ENCODE measurements at regions not wholly inside any gene's neighbourhood (a gene's known extent, or its start where the extent isn't known, plus 50 kb on each side); places are given as distances from the start of the nearest gene placed in this dataset.

DNA sequence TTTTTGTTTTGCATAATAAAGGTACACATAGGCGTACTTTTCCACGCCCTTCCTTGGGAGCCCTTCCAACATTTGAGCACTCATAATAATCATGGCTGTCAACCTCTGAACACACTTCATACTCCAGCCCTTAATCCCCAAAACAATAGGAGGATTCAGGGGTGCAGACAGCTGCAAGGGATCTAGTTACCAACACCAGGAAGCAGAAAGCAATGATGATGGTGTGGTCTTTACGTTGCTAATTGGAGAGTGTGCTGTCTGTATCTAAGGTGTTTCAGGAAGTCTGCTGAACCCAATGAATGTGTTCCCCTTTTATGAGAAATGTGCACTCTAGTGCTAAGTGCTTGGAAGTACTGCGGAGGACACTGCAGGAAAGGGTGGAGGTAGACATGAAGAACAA lies 60.3 kb upstream of the PDZRN3 start:
- Histone ChIP-seq H3K9me3 (ENCODE audit: control insufficient read depth in 4 of 4, insufficient read depth in 3 of 4, low read length in 3 of 4) (no peaks in the 10 kb centered on the region), H3K27ac (ENCODE audit: low read depth in 1 of 2, low read length in 1 of 2) (no peak overlapping the region), H3K9ac (ENCODE audit: insufficient read depth in 1 of 2, low read length in 2 of 2) (no peak overlapping the region), H3K36me3 (ENCODE audit: control insufficient read depth in 4 of 4, insufficient read depth in 4 of 4, low read length in 4 of 4) (no peaks in the 10 kb centered on the region), H3K4me1 (ENCODE audit: control insufficient read depth in 5 of 5, insufficient read depth in 5 of 5, low read length in 5 of 5) (peaks cover 0 to 13% (median 0%) of the 10 kb centered on the region in 5 donors), H3K4me3 (no peak overlapping the region), H3K27me3 (ENCODE audit: control insufficient read depth in 3 of 3, insufficient read depth in 3 of 3, low read length in 2 of 3) (no peaks in the 10 kb centered on the region)
- TF ChIP-seq, protein P1, sequence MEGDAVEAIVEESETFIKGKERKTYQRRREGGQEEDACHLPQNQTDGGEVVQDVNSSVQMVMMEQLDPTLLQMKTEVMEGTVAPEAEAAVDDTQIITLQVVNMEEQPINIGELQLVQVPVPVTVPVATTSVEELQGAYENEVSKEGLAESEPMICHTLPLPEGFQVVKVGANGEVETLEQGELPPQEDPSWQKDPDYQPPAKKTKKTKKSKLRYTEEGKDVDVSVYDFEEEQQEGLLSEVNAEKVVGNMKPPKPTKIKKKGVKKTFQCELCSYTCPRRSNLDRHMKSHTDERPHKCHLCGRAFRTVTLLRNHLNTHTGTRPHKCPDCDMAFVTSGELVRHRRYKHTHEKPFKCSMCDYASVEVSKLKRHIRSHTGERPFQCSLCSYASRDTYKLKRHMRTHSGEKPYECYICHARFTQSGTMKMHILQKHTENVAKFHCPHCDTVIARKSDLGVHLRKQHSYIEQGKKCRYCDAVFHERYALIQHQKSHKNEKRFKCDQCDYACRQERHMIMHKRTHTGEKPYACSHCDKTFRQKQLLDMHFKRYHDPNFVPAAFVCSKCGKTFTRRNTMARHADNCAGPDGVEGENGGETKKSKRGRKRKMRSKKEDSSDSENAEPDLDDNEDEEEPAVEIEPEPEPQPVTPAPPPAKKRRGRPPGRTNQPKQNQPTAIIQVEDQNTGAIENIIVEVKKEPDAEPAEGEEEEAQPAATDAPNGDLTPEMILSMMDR (IDR thresholded peaks at IDR 0.05; ENCODE audit: control extremely low read depth, extremely low read depth): no peak
- DNase-seq: no peak
- WGBS, 2 donors: 55 to 57% methylated on average over 4 of the region's 4 CpGs
- ATAC-seq (ENCODE audit: insufficient read depth, low FRiP score): no peak

DNA sequence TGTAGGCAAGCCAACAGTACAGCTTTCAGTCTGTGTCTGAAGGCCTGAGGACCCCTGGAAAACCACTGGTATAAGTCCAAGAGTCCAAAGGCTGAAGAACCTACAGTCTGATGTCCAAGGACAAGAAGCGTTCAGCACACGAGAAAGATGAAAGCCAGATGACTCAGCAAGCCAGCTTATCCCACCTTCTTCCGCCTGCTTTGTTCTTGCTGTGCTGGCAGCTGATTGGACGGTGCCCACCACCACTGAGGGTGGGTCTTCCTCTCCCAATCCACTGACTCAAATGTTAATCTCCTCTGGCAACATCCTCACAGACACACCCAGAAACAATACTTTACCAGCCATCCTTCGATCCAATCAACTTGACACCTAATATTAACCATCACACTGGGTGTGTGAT lies 59.0 kb upstream of the PDZRN3 start:
- Histone ChIP-seq H3K4me3 (no peak overlapping the region), H3K9me3 (ENCODE audit: control insufficient read depth in 4 of 4, insufficient read depth in 3 of 4, low read length in 3 of 4) (no peaks in the 10 kb centered on the region), H3K36me3 (ENCODE audit: control insufficient read depth in 4 of 4, insufficient read depth in 4 of 4, low read length in 4 of 4) (no peaks in the 10 kb centered on the region), H3K27me3 (ENCODE audit: control insufficient read depth in 3 of 3, insufficient read depth in 3 of 3, low read length in 2 of 3) (no peaks in the 10 kb centered on the region), H3K4me1 (ENCODE audit: control insufficient read depth in 5 of 5, insufficient read depth in 5 of 5, low read length in 5 of 5) (peaks cover 0 to 13% (median 0%) of the 10 kb centered on the region in 5 donors), H3K27ac (ENCODE audit: low read depth in 1 of 2, low read length in 1 of 2) (no peak overlapping the region), H3K9ac (ENCODE audit: insufficient read depth in 1 of 2, low read length in 2 of 2) (no peak overlapping the region)
- TF ChIP-seq, protein P1 (IDR thresholded peaks at IDR 0.05; ENCODE audit: control extremely low read depth, extremely low read depth): no peak
- ATAC-seq (ENCODE audit: insufficient read depth, low FRiP score): no peak
- DNase-seq: no peak
- 84 to 95% methylated on average over 5 of the region's 5 CpGs for WGBS, 2 donors

DNA sequence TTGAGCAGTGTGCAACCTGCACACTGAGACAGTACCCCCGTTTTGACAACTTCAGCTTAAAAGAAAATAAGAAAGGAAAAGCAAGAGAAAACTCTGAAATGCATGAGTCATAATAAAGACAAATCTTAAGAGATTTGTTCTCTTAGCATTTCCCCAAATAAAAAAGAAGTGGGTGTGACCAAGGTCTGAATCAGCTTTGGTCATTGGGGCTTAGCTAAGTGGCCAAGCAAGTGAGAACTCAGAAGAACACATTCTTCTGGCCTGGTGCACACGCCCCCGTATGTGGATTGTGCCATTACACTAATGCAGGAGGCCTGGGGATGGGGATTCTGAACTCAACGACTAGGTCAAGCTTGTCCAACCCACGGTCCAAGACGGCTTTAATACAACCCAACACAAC lies 56.9 kb upstream of the PDZRN3 start:
- WGBS, 2 donors: 79 to 88% methylated on average over 6 of the region's 6 CpGs
- no peak for ATAC-seq (ENCODE audit: insufficient read depth, low FRiP score)
- TF ChIP-seq, protein P1 (IDR thresholded peaks at IDR 0.05; ENCODE audit: control extremely low read depth, extremely low read depth): no peak
- Histone ChIP-seq H3K4me3 (no peak overlapping the region), H3K9me3 (ENCODE audit: control insufficient read depth in 4 of 4, insufficient read depth in 3 of 4, low read length in 3 of 4) (no peaks in the 10 kb centered on the region), H3K4me1 (ENCODE audit: control insufficient read depth in 5 of 5, insufficient read depth in 5 of 5, low read length in 5 of 5) (peaks cover 0 to under 1% (median 0%) of the 10 kb centered on the region in 5 donors), H3K27me3 (ENCODE audit: control insufficient read depth in 3 of 3, insufficient read depth in 3 of 3, low read length in 2 of 3) (no peaks in the 10 kb centered on the region), H3K9ac (ENCODE audit: insufficient read depth in 1 of 2, low read length in 2 of 2) (no peak overlapping the region), H3K36me3 (ENCODE audit: control insufficient read depth in 4 of 4, insufficient read depth in 4 of 4, low read length in 4 of 4) (no peaks in the 10 kb centered on the region), H3K27ac (ENCODE audit: low read depth in 1 of 2, low read length in 1 of 2) (no peak overlapping the region)
- DNase-seq: no peak

DNA sequence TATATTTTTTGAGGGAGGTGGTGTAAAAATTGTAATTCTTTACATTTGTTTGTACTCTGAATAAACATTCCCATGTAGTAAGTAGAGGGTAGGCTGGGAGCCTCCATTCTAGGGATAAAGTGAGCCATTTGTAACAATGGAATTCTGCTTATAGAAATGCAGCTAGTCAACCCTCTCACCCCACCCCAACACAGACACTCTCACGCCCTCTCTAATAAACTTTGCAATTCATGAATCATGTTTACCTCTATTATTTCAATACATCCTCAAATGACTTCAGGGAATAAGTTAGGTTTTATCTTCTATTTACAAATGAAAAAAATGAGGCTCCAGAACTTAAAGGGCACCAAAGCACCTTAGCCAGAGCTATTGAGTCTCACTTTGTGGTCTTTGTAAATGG lies 56.5 kb upstream of the PDZRN3 start:
- 80 to 87% methylated on average over 1 of the region's 1 CpG for WGBS, 2 donors
- Histone ChIP-seq H3K27ac (ENCODE audit: low read depth in 1 of 2, low read length in 1 of 2) (no peak overlapping the region), H3K36me3 (ENCODE audit: control insufficient read depth in 4 of 4, insufficient read depth in 4 of 4, low read length in 4 of 4) (no peaks in the 10 kb centered on the region), H3K4me1 (ENCODE audit: control insufficient read depth in 5 of 5, insufficient read depth in 5 of 5, low read length in 5 of 5) (no peaks in the 10 kb centered on the region), H3K9ac (ENCODE audit: insufficient read depth in 1 of 2, low read length in 2 of 2) (no peak overlapping the region), H3K9me3 (ENCODE audit: control insufficient read depth in 4 of 4, insufficient read depth in 3 of 4, low read length in 3 of 4) (no peaks in the 10 kb centered on the region), H3K27me3 (ENCODE audit: control insufficient read depth in 3 of 3, insufficient read depth in 3 of 3, low read length in 2 of 3) (no peaks in the 10 kb centered on the region), H3K4me3 (no peak overlapping the region)
- TF ChIP-seq, protein P1 (IDR thresholded peaks at IDR 0.05; ENCODE audit: control extremely low read depth, extremely low read depth): no peak
- no peak for ATAC-seq (ENCODE audit: insufficient read depth, low FRiP score)
- DNase-seq: no peak

Data from lung (tissue), 11 donors.